Stromal cell of bone marrow (primary cell): ENCODE measurements at regions not wholly inside any gene's neighbourhood (a gene's known extent, or its start where the extent isn't known, plus 50 kb on each side); places are given as distances from the start of the nearest gene placed in this dataset.

Source experiments
- DNase-seq: peaks from one replicate; pipeline ENCODE4 v3.0.0-alpha.2; 2012; ENCODE audit warnings: low read depth

DNA sequence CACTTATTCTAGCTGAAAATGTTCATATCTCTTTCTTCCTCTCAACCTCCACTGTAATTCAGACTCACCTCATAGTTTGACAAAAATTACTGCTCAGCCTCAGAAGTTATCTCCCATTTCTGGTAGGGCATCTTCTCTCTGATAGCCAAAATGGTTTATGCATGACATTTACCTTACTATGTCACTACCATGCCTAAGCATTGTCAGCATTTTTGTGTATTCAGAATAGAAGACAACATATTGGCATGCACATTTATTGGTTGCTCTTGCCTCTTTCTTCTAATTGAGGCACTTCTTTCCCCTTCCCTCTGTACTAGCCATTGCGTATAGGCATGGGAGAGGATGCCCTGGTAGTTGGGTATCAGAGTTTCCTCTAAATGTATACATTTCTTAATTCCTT lies 406.1 kb upstream of the DCC start:
- no peak for DNase-seq

DNA sequence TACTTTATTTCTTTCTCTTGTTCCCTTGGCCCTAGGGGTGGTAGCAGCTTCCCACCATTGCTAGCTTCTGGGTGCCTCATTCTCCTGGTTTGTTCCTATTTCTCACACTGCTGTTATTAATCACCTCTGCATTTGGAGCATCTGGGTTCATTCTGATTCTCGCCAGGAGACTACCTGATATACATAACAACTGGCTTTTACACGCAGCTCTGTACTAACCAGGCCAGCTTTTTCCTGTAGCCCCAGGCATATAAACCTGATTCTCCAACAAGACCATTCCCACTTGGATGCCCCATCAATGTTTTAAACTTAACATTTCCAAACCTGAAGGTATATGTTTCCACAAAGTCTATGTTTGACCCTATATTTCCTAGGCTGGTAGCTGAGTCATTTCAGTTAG lies 403.9 kb upstream of the DCC start:
- DNase-seq, result no peak

DNA sequence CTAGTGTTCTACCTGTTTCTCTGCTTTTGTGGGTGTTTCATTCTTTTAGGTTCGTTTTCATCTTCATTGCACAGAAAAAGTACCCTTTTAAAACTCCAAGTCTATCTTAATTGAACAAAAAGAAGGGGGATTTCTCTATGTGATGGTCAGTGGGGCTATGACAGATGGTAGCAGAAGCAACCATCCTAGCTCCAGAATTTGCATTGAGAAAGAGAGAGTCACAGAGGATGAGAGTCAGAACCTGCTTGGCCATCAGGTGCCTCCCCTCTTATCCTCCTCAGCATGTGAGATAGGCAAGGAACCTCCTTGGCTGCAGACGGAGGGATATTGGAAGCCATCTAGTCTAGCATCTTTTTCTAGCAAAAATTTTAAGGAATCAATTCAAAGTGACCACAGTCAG lies 398.0 kb upstream of the DCC start:
- DNase-seq, result no peak

DNA sequence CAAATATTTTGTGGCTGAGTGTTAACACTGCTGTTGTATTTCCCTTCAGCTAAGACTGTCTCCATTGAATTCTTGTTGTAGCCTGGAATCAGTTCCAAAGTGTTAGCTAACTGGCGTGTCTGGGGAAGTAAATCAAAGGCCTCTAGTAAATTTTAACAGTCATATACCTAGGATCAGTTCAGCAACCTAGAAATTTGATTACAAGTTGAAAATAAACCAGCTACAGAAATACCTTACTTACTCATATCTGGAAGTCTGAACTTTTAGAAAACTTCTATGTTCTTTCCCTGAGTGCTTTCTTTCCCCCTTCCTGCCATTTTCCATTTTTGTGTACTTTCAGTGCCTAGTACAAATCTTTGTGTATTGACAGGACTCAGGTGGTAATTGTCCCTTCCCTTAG lies 396.7 kb upstream of the DCC start:
- no peak for DNase-seq

DNA sequence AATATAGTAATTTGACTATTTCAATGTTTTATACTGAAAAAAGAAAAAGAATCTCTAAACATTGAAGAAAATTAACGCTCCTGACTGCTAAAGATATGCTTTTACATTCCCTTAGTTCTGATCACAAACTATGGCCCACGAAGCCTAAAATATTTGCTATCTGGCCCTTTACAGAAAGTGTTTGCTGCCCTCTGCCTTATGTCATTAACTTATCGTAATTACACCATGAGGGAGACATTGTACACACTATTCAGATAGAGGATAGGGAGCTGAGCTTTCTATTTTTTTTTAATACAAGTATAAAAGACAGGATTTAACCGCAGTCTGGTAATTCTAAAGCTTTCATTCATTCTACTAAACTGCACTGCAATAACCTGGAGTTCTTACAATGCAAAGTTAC lies 393.1 kb upstream of the DCC start:
- DNase-seq, result no peak

DNA sequence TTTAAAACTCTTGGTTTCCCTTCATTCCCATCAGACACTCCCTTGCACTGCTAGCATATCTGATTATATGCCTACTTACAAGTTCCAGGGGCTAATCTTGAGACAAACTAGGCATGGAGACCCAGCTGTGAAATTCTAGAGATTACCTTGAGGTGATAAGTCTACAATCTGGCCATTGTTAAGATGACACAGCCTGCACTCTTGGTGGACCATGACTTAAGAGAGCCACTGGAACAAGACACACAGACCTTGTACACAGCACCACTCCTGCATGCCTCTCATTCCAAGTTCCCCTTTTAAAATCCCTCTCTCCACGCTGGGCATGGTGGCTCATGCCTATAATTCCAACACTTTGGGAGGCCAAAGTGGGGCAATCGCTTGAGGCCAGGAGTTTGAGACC lies 387.2 kb upstream of the DCC start:
- no peak for DNase-seq

DNA sequence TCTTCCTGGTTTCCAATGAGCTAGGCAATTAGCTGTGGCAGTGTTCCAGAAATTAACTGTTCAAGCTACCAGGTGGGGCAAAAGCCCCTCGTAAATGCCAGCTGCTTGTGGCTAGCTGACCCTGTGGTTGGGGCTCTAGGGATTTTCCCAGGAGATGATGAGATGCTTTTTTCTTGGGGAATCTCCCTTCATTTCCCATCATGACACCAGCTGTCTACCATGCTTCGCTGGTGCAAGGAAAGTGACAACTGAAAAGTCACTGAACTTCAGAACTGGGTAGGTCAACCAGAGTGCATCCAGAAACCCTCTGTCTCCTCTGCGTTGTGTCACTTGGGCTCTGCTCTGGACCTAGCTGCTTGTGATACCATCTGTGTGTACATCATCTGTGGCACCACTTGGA lies 386.5 kb upstream of the DCC start:
- no peak for DNase-seq

DNA sequence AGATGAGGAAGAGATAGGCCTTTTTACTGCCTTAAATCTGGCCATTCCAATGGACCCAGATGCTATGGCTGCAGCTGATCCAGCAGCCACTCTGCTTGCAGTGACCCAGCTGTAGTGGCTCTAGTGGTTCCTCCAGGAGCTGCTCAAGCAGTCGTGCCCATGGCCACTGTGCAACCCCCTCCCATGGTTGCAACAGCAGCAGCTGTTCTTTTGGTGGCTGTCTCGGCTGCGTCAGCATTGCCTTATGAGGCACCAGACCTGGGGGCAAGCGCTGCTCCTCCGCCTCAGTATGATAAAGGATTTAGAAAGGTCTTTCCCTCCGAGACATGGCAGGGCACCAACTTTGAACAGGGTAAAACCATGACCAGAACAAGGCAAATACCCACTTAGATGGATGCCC lies 384.9 kb upstream of the DCC start:
- no peak for DNase-seq

DNA sequence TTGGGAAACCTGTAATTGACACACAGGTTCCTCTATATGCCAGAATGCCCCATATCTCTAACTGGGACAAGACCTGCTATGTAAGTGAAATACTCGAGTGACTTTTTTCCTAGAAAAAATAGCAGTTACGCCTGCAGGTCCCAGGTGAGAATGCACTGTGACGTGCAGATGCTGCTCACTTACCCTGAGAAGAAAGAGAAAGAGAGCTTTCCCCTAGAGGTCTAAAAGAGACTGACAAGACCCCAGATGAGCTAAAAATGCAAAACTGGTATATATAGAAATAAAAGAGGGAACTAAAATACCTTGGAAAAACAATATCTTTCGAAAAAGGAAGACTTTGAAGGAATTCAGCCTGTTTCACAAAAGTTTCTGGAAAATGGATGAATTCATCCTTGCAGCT lies 383.0 kb upstream of the DCC start:
- no peak for DNase-seq

DNA sequence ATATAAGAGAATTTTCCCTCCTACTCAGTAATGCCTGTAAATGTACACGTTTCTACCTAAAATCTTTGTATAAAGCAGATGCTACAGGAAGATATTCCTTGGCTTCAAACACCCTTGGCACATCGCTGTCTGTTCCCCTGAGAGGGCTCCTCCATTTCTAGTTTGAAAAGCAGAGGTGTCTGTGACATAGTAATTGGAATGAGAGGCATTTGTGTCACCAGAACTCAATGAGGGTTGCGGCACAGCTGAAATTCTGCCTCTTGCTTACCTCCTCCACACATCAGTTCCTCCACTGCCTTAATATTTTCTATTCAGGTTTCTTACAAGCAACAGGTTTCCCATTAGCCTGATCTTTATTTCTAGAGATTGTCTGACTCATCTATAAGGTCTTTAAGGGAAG lies 359.9 kb upstream of the DCC start:
- no peak for DNase-seq

DNA sequence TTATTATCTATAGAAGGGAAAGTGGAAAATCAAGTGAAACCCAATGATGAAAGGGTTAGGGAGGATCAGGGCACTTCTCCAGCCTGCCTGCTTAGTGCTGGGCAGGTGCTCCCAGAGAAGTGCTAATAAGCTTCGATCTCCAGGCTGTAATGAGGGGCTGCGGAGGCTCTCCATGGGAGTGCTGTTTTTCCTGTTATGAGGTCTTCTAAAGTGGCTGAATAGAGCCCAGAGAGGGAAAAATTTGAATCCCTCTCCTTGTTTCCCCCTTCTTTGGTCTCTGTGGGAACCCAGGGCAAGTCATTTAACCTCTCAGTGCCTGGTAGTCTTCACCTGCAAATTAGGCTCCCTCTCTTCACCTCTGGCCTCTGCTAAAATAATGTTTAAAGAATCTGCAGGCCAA lies 351.7 kb upstream of the DCC start:
- no peak for DNase-seq

DNA sequence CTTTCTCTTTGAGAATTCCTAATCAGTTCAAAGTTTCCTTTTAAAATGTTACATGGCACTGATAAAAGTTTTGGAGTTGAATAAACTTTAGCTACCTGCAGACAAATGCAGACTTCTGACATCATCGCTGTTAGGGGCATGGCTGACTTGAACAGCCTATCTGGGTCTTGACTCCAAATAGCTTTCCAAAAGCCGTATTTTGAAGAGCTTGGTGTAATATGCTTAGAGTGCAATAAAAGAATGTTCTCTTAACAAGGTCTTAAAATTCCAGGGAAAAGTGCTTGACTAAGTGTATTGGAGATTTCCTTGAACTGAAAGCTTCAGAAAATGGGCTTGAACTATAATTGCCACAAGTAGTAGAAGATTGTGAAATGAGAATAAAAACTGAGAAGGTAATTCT lies 342.9 kb upstream of the DCC start:
- DNase-seq, result no peak

DNA sequence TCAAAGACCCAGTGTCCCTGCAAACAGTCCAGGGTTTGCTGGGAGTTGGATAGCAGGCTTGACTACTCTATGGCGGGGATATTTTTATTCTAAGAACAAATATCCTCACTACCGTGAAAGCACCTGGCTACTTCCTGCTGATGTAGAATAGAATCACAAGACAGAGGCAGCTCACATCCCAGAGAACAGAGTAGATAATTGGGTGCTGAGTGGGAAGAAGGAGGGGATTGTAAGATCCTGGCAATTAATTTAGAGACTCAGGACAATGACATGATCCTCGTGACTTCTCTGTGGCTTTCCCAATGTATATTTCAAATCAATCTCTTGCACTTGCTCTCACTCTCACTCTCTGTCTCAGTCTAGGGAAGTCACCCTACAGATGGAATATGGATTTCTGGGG lies 341.9 kb upstream of the DCC start:
- no peak for DNase-seq

DNA sequence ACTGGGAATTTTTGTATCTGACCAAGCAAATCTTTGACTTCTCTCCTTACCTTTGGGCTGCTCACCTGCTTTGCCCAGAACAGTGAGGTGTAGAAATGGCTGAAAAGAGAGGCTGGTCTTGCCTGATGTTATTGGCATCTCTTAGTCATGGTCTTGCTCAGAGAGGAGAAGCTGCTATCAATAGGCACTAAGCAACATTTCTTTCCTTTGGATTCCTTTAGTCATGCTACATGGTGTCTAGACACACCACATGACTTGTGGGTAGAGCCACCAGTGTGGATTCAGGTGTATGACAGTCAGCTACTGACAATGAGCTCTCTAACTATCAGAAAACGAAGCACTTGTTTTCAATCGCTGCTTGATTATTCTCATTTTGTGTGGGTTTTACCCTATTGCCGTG lies 341.3 kb upstream of the DCC start:
- no peak for DNase-seq

DNA sequence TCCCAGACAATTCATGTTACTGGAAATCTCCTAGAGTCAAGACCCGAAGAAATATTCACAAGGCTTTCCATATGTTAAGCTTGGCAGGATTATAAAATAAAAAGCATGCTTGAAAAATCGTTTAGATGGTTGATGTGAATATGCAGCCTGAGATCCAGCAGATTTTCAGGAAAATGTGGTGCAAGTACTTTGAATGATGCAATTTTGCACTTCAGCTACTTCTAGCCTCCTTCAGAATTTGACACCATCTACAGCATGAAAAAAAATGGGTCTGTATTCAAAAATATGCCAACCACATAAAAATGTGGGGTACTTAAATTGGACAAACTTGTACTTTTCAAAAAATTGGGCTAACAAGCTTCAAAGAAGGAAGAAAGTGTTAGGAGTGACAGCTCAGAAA lies 340.6 kb upstream of the DCC start:
- DNase-seq, result no peak

DNA sequence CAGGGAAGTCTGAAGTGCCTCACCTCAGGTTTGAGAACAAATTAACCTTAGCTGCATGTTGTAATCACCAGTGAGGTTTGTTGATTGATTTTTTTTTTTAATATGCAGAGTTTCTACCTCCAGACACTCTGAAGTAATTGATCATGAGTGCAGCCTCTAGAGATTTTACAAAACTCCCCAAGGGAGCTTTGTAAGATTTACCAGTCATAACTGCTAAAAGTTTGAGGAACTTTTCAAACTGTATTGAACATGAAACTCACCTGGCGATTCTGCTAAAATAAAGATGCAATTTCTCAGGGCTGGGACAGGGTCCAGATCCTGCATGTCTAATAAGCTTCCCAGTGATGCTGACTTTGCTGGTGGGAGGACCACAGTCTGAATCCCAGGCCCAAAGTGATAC lies 339.6 kb upstream of the DCC start:
- DNase-seq, result no peak

DNA sequence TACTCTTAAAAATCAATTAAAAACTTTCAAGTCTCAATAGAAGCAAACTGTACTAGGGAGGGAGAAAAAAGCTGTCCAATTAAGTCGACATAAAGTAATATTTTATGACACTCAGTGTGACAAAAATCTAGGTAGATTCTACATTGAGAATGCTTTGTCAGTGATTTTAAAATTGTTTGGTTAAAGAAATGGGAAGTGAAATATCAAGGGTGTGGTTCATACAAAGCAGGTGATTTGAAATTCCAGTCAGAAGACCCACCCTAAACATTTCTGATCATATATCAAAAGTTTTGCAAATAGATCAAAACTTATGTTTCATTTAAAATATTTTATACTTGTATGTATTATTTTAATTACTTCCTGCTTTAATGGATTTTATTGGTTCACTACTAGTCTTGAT lies 338.9 kb upstream of the DCC start:
- no peak for DNase-seq

DNA sequence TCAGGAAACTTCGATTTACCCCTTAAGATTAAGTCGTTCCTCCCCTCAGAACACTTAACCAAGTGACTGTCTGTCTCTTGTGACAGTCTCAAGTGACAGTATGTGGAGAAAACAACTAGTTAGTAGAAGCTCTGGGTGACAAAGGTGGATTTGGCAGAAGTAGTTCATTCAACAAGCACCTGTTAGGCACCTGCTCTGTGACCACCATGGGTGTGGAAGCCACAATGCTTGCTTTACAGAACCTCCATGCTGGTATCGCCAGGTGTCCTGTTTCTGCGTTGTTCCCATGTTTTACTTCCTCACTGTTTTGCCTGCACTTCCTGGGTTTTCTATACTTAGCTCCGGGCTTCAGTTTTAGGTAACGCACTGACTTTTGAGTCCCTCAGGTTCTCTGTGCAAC lies 337.4 kb upstream of the DCC start:
- no peak for DNase-seq

DNA sequence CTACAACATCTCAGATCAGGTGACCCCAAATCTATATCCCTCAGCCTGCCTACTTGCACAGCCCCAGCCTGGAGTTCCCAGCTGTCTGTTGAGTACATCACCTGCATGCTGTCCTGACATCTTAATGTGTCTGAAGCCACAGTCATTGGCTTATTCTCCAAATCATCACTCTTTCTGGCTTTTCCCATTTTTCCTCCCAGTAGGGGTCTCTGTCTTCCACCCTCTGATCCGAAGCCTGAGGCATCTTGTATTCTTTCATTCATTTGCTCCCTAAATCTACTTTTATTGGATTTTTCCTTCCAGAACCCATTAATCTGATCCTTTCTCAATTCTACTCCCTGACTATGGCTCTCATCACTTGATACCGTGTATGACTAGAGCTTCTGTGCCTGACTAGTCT lies 332.9 kb upstream of the DCC start:
- no peak for DNase-seq

DNA sequence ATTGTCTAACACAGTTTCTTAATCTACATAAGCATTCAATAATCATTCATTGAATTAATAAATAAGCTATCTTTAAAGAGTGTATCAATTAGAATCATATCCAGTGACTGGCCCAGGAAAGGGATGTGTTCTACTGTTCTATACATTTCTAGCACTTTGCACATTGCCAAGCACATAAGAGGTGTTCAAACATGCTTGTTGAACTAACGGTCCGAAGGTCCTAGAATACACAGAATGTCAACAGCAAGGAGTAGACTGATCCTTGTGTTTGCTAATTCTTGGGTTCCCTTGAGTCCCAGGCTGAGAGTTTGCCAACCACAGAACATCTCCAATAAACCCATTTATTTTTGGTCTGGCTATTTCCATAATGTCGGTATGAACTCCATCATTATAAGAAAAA lies 331.7 kb upstream of the DCC start:
- DNase-seq, result no peak

DNA sequence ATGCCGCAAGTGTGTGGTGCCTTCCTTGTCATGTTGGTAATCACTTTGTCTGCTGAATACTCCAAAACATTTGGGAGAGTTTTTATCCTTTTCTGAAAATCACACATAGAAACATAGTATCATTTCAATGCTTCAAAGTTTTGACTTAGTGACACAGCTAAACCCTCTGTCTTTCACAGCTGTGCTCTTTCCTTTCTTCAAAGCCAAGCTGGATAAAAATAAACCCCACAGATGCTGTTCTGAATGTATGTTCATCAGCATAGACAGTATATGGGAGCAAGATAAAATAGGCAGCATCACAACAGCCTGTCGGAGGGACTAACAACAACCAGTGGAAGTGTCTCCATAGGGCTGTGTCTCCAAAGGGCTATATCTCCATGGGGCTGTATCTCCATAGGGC lies 331.3 kb upstream of the DCC start:
- DNase-seq, result no peak

DNA sequence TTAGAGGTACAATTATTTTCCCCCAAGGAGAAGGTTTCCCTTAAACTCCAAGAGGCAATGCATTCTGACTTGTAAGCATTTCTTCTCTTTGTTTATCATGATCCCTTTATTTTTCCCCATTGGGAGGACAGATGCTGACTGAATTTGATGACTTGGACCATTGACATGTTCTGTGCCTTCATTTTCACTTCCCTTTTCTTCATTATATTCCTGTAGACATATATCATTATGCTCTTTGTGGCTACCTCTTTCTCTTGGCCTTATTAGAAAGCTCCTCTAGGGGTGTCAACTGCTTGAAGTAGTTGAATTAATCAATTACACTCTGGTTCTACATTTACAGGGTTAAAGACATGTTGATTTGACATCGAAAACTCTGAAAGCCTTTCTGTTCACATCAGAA lies 330.0 kb upstream of the DCC start:
- no peak for DNase-seq

DNA sequence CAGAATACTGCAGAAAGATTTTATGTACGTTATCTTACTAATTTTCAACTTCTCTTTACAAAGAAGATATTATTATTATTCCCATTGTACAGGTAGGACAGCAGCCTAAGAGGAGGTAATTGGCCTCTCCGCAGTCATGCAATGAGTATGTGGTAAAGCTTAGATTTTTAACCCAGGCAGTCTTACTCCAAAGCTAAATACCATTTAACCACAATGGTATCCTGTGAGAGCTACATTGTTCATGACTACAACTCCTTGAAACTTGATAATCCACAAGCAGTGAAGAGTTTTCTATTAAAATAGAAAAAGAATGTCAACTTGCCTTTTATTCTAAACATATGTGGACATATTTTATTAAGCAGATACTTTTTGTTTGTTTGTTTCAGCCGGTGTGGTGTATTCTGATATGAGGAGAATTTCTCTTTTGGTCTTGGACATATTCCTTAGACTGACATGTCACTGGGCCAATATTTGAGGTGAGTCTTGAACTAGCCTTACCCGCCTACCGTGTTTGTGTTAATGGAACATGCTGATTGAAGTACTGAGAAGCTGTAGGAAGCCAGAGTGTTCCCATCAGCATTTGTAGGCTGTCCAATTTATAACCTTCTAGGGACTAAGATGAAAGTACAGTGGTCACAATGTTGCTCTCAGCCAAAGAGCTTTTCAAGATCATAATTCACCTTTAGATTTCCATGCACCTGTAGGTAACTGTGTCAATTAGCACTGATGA lies 293.9 kb upstream of the DCC start:
- no peak for DNase-seq

DNA sequence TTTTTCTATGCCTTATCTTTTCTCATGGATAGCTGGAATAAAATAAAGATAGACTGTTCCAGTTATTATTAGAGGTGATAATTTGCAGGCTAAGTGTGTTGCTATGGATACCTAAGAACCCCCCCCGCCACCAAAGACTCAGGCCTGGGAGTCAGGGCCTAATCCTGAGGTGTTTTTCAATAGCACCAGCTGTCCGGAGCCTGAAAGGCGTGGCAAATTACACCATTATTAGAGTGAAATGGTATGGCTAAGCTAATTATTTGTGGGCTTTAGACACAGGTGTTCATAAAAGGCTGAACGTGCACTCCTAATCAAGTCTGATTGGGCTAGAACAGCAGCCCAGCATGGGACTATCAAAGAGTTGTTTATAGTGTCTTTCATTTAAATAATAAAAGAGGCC lies 293.2 kb upstream of the DCC start:
- DNase-seq, result no peak

DNA sequence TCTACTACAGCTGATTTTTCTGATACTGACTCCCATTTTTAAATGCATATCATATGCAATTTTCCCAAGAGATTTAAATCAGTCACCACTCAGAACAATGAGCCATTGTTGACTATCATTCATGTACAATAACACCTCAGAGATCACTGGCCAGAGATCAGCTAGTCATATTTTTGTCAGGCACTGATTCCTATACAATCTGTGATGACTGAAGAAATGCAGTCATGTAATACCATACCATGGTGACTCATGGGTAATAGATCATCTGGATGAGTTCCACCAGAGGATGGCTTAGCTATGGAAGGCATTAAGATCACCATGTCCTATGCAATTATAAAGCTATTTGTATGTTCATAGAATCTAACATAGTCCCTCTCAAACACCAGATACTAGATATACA lies 285.7 kb upstream of the DCC start:
- DNase-seq, result no peak
